Loucy (cell line): ENCODE measurements at regions not wholly inside any gene's neighbourhood (a gene's known extent, or its start where the extent isn't known, plus 50 kb on each side); places are given as distances from the start of the nearest gene placed in this dataset.

Experiments used
- CTCF ChIP-seq: fragments of 200-600 bp; sonication (generic); conservative IDR thresholded peaks from 2 replicates; pipeline ENCODE4 v1.5.1; 2014; ENCODE audit warnings: mild to moderate bottlenecking, antibody characterized with exemption, low read length
- EZH2phosphoT487 ChIP-seq: fragments of 200-600 bp; IDR thresholded peaks from 2 replicates; pipeline ENCODE4 v1.6.1; 2018; ENCODE audit warnings: antibody characterized with exemption, mild to moderate bottlenecking, moderate library complexity, borderline replicate concordance

- TF ChIP-seq CTCF: no peak
- TF ChIP-seq EZH2phosphoT487: no peak
These were observed 307.9 kb upstream of the SMARCA2 start for GRCh38 chr9:1707291-1707690.
